Activated T-cell treated with anti-CD3 and anti-CD28 coated beads for 48 hours (primary cell): ENCODE measurements at regions not wholly inside any gene's neighbourhood (a gene's known extent, or its start where the extent isn't known, plus 50 kb on each side); places are given as distances from the start of the nearest gene placed in this dataset.

Experiments
- DNase-seq: peaks from one replicate; pipeline ENCODE4 v3.0.0-alpha.2; 2020; ENCODE audit warnings: low read depth

DNA sequence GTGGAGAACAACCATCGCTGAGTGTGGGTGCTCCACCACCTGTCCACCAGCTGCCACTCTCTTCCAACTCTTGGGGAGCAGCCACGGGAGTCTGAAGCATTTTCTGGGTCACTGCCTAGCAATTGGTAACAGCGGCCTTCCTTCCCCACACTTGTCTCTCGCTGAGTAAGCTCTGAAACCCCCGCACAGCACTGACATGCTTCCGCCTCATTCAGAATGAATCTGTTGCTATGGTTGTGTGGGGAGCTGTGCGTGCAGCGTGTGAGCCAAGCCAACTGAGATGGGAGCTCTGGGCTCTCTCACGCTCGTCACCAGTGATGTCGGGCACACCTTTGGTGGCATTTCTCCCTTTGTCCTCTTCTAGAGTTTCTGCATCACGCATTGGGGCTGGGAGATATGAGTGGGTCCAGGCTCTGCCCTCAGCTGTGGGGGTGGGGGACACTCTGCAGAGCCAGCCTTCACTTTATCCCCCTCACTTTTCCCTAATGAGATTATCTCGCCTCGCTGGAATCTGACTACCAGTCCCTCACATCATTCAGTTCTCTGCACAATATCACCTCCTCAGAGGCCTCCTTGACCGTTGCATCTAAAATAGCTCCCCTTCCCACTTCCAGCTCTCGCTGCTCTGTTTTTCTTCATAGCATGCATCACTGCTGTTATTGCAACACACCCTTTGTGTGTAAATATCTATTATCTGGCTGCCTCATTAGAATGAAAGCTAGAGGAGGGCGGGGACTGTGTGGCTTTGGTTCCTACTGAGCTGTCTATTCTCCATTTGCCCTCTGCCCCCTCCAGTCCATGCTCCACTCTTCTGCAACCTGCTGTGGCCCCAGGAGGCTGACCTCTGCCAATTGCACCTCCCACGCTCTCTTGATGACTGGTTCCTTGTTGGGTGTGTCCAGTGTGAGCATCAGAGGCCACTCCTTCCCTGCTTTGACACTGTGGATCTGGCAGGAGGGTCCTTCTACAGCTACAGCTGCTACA lies 569.9 kb upstream of the CADM1 start:
- no peak for DNase-seq

DNA sequence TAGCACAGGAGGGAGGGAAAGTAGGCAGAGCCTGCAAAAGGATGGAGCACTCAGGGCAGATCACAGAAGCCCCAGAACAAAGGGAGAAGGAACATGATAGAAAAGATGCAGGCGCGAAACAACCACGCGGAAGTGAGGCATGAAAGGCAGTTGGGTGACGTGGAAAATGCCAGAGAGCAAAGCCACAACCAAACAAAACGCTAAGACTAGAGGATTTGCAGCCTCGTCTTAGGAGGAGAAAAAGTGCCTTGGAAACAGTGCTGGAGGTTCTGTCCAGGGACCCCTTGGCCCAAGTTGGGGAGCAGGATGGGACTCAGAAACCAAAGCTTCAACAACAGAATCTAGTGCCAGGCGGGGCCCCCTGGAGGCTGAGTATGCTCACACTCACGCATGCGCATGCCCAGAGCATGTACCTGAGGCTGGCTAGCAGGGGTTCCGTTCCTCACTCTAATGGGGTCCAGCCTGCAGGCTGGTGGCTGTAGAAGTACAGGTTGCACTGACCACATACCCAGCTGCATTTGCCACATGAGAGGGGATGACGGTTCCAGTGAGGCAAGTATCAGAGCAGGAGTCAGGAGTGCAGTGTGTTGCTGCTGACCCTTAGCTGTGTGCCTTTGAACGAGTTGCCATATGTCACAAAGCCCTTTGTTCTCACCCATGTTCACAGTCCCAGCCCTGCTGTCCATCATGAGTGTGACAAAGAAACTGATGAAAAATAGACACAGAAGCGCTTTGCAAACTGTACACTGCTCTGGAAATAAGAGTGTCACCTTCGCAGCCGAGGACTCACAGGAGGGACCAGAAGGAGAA lies 568.6 kb upstream of the CADM1 start:
- no peak for DNase-seq

DNA sequence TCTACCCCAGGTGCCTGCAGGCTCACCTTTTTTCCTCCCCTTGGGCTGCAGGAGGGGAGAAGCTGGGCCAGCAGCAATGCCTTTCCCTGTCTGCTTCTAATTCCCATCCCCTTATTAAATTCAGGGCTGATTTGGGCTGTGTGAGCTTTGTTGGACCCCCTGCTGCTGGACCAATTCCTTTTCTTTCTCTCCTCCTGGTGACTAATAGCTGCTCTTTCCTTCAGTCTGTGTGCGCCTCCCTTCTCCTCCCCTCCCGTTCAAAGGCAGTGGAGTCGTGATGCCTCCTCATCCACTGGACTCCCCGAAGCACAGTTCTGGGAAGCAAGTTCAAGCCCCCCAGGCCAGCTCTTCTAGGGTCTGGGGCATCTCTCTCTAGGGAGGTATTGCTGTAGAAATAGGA lies 567.9 kb upstream of the CADM1 start:
- DNase-seq = no peak

DNA sequence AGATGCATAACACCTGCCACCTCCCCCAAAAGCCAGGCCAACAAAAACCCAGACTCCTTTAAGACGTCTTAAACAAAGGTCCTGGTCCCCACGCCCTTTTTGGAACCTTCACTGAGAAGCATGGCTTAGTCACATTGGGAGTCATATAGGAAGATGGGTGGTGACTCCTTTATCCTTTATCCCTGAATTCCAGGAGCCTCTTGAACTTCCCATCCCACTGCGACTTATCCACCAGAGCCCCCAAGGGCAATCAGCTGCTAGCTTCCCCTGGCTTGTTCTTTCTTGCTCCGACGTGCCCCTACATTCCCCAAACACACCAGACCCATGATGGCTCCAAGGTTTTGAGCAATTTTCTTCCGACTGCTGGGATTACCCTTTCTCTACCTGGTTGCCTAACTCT lies 567.0 kb upstream of the CADM1 start:
- no peak for DNase-seq

DNA sequence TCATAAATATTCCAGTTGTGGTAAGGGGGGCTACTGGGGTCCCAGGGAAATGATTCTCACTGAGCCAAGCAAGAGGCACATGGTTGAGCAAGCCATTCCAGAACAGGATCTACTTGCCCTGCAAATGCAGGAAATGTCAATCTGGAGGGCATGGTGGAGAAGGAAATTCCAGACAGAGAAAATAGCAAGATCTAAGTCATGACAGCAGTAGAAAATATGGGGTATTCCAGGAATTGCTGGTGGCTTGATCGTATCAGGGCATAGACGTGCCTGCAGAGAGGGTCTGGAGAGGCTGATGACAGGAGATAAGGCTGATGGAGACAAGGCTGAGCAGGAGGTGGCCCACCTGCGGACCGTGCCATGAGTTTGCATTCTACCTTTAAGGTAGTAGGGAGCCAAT lies 566.3 kb upstream of the CADM1 start:
- no peak for DNase-seq

DNA sequence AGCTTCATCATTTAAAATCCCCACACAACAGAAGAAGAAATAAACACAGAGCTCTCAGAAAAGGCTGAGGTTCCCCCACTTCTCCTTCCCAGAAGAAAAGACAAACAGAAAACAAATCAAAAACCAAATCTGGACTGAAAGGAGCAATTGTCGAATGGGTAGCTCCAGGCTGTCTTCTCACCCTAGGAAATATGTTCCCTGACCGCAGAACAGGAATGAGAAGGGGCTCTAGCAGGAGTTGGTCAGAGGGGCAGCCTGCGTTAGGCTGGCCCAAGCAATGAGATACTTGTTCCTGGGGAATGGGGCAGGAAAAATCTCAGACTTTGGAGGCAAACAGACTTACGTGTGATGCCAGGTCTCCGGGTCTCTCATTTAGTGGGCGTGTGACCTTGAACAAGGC lies 562.6 kb upstream of the CADM1 start:
- no peak for DNase-seq

DNA sequence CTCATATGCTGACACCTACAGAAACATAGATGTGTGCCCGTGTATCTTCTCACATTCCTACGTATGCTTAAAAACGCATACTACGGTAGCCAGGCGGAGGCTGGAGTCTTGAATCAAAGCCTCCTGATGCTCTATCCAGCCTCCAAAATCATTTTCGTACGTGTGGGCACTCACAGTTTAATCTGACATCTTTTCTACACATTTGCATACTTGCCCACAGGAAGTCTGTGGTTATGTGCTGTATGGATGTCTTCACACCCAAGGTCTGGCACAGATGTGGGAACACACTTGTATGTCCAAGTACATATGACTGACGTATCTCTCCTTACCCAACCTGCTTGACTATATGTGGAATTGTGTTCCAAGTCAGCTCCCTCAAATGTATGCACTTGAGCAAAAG lies 561.8 kb upstream of the CADM1 start:
- DNase-seq = no peak

DNA sequence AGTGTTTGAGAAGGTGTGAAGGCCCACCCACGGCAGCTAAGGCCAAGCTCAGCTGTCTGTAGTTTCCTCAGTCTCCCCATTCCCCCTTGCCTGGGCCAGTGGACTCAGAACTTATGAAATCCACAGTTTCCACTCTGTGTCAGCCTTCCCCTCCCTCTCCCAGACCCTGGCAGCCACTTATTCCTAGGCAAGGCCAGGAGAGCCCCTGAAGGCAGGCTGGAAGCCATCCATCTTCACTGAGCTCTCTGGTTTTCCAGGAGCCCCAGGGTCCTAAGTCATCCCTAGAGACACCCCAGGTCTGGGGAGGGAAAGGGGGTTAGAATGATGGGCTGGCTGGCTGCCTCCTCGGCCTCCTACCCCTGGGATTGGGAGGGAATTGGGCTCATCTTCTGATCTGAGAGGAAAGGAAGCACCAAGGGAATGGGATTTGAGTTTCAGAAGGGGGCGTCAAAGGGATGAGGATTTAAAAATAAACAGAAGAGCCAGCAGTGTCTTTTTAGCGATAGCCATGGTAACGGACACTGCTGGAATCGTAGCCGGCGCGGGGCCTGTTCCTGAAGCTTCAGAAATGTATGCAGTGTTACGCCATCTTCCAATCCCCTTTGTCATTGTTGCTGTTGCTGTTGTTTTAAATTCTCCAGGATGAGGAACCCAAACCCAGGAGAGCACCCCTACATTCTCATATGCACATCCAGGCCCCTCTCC lies 561.1 kb upstream of the CADM1 start:
- DNase-seq = no peak

DNA sequence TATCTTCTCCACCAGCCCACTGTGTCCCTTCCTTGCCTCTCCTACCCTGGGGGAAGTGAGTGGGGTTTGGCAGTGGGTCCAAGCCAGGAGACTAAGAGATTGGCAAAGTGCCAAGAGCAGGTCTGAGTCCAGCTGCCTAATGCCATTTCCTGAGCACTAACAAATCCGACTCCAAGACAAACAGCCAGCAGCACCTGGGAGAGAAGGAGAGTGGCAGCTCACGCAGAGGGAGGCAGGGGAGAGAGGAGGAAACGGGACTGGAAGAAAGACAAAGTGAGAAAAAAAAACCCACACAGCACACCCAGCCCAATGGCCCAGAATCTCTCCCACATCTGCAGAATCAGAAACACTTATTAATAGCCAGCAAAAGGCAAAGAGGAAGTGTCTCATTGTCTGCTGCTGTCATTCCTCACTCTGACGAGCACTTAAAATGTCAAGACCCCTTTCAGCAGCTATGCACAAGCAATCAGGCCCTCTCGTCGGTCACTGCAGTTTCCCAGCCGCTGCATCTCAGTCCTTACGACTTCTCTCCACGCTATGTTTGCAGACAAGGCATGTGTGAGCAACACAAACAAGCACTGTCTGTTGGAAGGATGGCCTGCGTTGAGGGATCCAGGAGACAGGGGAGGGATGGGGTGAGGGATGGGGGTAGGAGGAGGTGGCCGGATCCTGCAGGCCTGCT lies 558.4 kb upstream of the CADM1 start:
- no peak for DNase-seq

DNA sequence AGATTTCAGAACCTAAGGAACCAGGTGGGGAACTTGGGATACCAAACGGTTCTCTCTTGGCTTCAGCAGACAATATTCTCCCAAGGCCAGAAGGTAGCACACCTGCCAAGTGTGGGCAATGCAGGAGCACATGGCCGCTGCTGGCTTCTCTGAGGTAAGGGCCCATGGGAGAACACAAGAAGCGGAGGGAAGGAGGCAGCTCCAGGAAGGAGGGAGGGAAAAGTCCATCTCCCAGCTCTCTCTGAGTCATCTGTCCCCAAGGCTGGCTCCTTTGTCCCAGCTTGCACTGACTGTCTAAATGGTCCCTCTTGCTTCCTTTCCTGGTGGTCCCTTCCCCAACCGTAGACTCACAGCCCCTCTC lies 557.9 kb upstream of the CADM1 start:
- DNase-seq = no peak

DNA sequence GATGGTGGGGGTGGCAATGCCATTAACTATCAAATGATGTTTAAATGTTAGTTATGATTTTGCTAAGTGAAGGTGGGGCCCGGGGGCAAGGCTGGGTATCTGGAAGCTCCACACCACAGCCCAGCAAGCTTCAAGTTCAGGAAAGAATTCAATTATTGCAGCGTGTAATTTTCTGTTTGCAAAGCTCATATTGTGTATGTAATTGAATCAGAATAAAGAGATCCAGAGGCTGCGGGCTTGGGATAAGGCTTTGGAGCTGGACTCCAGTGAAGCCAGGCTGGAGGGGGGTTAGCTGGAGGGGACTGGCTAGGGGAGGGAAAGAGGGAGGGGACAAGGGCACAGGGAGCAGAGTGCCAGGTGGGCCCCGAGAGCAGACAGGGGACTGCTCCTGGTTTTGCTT lies 557.1 kb upstream of the CADM1 start:
- no peak for DNase-seq

DNA sequence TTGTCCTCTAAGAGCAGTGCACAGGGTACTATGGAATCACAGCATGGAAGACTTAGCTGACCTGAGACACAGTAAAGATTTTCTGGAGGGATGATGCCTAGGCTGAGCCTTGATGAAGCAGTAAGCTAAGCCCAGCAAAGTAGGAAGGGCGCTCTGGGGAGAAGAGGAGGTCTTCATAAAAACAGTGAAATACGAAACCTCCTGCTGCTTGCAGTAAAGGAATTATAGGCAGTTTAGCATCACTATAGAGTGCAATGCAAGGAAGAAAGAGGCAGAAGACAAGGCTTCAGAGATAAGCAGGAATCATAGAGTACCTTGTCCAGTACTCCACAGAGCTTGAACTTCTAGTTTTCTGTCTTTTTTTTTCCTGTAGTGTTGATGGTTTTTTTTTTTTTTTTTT lies 555.7 kb upstream of the CADM1 start:
- no peak for DNase-seq

DNA sequence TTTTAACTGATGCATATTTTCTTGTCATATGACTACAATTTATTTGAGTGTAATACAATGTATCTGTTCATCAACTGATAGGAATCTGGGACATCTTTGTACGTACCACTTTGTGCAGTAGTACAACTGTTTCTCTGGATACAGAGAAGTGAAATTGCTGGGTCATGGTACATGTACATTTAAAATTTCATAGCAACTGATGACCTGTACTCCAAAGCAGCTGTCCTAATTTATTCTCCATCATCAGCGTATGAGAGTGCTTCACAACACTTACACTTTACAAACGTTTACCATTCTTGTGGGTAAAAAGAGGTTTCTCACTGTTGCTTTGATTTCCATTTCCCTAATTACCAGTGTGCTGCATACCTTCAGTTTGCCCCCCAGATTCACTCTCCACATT lies 552.8 kb upstream of the CADM1 start:
- DNase-seq = no peak

DNA sequence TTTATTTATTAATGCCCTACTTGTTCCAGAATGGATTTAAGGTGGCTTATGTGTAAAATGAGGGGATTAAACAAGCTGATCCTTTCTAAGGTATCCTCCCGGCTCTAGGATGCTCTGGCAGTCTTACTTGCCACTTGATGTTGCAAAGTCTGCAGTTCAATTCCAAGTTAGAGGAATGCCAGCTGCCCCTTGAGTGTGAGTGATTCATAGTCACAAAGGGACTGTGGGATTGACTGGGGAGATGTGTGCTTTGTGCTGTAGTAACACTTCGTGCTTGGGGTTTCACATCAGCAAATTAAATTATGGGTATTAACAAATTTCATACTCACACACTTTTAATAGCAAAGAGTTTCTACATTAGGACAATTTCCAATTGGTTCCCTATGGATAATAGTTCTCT lies 550.8 kb upstream of the CADM1 start:
- no peak for DNase-seq

DNA sequence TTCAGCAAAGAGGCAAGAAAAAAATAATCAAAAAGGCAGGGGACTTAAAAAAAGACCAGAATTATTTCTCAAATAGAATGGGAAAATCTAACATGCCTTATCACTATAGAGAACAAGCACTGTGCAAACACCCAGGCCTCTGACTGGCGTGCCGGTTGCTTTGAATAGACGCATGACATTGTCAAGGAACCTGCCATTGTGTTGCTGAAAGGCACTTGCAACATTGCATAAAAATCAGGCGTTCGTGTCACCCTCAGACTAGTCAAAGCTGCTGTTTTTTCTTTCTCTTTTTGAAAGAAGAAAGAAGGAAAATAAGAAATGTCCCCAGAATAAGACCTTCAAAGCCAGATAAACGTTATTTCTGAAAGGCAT lies 549.3 kb upstream of the CADM1 start:
- no peak for DNase-seq

DNA sequence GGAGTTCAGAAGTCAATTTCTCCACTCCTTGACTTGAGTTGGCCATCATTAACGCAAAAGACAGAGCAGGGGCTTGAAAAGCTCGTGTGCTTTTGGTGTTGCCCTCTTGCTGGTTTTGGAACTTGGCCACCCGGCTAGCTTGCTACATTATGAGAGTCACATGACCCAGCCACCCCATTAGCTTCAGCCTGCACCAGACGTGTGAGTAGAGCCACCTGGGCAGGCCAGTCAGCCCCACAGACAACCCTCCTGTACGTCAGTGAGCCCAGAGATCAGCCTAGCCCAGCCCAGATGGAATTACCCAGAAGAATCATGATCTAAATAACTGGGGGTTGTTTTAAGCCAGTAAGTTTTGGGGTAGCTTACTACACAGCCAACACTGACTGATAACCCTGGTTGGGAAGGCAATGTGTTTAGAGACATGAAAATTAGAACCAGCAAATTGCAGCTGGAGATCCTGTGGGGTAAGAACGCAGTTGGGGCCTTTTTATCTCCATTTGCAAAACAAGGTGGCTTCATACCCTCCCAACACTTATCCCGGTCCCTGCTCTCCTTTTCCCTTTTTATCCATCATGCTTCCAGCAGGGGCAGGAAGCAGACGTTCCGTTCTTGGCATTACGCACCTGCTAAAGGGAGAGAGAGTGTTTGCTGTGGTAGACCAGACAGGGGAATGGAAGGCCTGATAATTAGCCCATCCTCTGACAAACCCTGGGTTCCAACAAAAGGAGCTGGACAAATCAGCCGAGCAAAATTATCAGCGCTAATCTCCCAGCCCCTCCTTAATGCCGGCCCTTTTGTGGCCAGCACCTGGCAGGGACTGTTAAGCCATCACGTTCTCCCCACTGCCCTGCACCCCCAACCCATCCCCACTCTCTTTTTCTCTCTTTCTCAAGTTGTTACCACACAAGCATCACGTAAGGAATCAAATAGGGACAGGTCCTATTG lies 548.7 kb upstream of the CADM1 start:
- no peak for DNase-seq

DNA sequence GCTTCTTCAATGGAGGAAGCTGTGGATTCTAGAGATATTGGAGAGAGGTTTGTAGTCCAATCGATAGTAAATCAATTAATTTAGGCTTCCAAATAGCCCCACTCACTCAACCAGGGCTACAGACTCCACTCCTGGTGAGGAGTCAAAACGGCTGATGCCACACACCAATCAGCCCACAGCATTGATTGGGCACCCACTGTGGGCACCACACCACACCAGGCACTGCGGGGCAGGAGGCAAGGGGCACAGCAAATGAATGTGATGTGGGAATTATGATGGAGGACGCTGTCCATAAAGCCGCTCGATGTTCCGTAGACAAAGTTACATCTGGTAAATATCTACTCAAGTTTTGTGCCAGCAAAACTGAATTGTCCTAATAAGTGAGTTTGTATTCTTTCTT lies 547.3 kb upstream of the CADM1 start:
- DNase-seq = no peak

DNA sequence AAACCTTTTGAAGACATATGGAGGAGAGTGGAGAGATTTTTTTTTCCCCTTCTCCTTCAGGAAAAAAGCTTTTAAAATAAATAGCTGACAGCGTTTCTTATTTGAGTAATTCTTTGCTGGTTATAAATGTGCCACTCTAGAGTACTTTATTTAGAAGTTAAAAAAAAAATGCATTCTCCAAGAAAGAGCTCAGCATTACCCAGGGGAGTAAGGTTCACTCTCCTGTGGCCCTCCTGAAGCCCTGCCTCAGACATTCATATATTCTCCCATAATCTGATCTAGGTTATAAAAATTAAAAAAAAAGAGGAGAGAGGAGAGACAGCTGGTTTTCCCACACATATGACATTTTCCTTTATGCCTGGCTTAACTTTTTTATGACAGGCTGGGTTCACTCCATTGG lies 545.2 kb upstream of the CADM1 start:
- no peak for DNase-seq

DNA sequence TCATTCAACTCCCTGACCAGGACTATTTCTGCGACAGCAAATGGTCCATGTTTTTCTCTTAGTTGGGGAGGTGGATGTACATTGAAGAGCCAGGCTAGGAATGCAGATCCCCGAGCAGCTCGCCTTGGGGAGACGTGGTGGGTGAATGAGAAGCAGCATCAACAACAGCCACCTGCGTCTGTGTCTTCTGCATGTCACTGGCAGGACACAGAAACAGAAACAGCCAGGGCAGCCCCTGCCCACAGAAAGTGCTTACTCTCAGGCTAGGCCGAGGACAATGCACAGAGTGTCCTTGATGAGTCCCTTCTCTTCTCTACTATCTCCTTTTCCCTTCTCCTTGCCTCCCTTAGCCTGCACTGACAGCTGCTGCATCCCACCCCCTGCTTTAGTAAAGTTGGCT lies 541.9 kb upstream of the CADM1 start:
- DNase-seq = no peak

DNA sequence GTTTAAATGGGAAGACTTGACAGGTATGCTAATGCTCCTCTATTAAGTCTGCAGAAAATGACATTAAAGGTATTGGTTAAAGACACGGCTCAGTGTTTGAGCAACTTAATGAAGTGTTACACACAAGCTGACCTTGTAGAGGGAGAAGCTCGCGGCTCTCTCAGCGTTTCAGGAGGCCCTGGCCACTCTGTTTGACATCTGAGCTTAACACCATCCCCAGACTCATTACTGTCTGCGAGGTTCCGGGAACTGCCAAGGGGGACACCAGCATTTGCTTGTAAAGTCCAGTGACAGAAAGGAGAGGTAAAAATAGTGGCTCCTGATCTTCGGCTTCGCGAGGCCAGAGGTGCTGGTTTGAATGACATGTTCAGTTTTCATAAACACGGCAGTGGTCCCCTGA lies 540.7 kb upstream of the CADM1 start:
- no peak for DNase-seq

DNA sequence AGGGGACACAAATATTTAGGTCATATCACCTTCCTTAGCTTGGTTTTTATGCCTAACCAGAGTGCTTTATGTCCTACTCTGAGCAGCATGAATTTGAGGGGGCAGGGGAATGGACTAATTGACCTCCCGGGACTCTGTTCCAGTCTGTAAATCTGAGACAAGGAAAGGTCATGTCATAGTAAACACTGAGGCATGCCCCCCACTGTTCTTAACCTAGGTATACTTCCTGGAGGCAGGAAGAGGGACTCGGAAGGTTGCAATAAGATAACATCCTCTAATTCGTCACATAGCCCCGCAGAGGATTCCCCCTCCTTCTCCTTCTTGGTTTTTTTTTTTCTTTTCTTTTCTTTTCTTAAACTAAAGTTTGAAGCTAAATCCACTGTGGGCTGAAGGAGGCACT lies 540.3 kb upstream of the CADM1 start:
- no peak for DNase-seq
